HG03469 (cell line): ENCODE measurements at regions not wholly inside any gene's neighbourhood (a gene's known extent, or its start where the extent isn't known, plus 50 kb on each side); places are given as distances from the start of the nearest gene placed in this dataset.

Experiments used
- ATAC-seq: cut with Tn5 transposase; IDR thresholded peaks from one replicate; pipeline ENCODE4 v1.9.1; 2021; ENCODE audit warnings: mild to moderate bottlenecking, moderate library complexity, moderate number of reproducible peaks; ENCODE audit not compliant: unreplicated experiment

DNA sequence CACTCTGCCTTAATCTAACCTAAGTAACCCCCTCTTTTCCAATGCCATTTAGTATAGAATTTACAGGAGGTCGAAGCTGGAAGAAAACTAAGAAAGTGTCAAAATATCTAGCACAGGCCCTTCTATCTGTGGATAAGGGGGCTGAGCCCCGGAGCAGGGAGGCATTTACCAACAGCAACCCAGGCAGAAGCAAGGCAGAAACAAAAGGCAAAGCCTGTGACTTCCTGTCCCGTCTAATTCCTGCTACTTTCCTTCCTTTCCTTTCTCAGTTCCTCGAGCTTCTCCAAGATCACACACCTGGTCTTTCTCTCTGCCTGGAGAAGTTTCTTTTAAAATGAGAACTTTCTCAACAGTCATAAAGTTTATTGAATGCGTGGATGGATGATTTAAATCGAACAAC is 146.0 kb downstream of the FOXA2 start:
- no peak for ATAC-seq

DNA sequence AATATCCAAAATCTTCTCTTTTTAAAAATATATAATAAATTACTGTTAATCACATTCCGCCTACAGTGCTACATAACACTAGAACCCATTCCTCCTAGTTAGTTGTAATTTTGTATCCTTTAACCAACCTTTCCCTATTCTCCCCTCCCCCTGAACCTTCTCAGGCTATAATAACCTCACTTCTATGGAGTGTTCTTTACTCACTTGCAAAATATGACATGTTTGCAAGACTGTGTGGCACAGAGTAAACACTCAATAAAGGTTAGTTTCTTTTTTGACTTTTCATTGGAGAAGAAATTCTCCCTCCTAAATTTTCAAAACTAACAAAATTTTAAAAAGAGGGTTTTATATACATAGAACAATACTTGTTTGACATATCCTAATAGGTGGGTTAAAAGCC is 147.0 kb downstream of the FOXA2 start:
- no peak for ATAC-seq

DNA sequence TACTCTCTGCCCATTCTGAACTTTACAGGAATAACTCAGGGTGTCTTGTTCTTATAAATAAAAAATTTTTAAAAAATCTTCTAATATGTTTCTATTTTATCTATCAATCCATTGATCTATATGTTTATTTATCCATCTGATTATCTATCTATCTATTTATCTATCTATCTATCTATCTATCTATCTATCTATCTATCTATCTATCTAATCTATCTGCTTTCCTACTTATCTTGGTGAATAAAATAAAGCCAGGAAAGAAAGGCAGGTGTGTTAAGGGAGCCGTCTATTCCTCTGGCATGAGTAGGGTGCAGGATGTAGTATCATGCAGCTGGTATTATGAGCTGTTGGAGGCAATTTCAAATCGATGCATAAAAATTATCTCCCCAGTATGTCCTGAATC is 153.0 kb downstream of the FOXA2 start:
- ATAC-seq: no peak

DNA sequence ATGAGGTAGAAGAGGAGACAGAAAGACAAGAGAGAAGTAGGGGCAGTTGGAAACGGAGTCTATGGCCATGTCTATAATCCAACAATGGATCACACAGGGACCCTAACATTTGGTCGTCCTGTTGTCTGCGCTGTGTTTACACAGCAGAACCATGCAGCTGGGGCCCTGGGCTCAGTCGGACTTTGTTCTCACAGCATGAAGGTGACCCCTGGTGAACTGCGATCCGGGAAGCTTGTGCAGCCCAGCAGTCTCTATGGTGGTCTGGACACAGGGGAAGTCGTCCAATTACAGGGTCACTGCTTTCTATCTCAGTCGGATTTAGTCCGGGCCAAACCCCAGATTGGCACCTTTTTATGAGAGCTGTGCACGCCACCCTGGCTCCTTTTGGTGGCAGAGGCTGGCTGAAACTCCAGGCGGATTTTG is 153.6 kb downstream of the FOXA2 start:
- no peak for ATAC-seq

DNA sequence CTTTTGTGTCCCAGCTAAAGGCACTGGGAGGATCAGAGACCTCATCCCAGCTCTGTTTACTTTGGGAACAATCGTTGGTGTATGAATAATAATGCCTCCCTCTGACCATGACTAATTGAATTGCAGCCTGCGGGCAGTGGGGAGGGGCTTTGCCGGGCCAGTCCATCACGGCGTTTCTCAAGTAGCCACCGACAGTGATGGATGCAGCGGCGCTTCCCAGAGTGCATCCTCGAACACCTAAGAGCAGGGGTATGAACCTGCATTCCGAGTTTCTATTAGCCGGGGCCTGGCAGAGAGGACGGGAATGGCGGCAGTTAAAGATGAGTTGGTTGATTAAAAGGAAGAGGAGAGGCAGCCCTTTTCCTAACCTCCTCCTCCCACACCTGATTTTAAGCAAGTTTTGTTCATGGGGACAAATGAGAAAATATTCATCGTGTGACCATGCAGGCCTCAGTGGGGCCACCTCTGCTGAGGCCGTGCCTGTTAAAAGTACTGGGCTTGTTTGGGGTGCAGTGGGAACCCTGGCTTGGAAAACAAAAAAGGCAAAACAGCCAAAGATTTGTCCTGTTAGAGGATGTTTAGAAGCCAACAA is 154.1 kb downstream of the FOXA2 start:
- ATAC-seq: no peak

DNA sequence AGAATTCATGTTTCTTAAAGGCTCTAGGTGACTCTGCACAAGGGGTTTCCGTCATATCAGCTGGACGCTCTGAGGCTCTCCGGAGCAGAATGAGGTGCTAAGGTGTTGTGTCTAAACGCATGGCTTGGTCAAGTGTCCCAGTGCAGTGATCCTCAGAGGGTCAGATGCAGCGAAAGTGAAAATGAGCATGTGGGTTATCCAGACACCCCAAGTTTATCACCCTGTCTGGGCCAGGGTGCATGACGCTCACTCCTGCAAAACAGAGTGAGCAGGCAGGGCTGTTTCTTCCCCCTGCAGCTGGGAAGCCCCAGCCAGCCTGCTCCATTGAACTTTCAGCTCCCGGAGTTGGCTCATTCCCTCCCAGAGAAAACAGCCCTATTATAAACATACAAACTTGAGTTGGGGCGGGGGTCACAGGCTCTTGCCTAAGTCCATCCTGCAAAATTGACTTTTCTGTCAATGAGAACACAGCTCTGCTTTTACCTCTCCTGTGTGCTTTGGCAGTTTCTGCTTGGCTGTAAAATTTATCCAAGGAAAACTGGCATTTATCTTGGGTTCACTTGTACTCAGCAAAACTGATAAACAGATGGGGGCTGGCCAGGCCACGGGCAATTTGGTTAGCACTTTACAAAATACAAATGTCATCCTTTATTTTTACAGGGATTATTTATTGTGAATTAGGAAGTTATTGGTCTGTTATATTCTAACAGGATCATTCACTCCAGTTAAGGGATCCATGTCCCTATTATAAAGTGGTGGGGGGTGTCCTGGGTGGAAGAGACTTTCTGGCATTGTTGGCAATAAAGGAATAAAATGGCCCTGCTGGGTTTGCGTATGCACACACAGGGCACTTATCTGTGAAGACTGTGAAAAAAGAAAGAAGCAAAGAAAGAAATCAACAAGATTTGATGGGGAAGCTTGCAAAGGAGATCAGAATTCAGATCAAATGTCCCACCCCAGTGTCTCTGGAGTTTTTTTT is 154.9 kb downstream of the FOXA2 start:
- no peak for ATAC-seq

DNA sequence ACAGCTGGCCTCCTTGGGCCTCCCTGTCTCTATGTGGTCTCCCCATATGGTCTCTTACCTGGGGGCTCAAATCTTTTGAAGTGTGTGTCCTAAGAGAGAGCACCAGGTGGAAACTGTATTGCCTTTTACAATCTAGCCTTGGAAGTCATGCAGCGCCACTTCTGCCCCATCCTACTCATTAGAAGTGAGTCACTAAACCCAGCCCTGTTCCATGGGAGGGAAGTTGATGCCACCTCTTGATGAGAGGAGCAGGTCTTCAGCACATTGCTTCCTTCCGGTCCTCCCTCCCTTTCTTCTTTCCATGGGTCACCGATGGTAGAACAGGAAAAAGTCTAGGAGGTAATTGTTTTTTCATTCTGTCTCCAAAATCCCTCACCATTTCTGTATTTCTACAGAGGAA is 156.3 kb downstream of the FOXA2 start:
- ATAC-seq: no peak

DNA sequence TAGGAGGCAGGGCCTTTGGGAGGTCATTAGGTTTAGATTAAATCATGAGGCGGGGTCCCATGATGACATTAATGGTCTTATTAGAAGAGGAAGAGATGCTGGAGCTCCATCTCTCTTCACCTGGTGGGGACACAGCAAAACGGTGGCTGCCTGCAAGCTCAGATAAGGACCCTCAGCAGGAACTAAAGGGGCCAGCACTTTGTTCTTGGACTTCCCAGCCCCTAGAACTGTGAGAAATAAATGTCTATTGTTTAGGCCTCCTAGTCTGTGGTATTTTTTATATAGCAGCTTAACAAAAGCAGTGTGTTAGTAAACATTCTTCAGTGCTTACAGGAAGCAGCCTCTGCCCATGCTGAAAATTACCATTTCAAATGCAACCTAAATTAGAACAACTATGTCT is 157.6 kb downstream of the FOXA2 start:
- no peak for ATAC-seq

DNA sequence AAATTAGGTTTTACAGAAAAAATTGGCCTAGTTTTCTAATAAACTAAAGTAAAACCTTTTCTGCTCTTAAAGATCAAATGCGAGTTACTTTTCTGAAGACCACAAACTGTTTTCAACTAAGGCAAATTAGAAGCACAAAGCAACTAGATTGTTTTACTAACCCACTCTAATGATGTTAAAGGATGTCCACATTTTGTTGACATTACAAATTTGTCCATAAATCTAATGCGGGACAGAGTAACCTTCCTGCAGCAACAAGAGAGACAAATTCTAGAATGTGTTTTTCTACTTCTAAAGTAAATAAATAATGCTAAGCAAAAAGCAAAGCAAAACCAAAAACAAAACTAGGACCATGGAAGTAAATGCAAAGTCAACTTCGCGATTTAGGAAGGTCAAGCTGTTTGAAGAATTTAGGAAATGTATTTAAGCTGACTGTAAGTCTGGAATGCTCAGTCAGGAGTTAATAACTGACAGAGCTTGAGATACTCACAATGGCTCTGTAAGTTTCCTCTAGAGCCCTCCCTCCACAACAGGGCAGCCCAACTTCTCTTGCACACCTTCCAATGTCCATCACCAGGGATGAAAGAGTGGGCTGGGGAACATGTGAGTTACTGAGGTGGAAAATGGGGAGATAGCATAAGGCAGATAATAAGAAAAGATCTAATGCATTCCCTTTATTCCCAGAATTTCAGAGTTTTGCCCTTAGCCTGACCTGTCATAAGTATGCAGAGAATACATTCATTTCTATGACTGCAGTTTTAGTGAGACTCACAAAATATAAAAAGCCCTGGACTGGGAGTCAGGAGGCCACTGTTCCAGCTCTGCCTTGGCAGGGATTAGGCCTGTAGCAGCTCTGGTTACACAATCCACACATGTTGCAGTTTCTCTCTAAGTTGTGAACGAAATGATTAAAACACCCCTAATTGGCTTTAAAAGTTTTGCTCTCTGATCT is 158.8 kb downstream of the FOXA2 start:
- no peak for ATAC-seq

DNA sequence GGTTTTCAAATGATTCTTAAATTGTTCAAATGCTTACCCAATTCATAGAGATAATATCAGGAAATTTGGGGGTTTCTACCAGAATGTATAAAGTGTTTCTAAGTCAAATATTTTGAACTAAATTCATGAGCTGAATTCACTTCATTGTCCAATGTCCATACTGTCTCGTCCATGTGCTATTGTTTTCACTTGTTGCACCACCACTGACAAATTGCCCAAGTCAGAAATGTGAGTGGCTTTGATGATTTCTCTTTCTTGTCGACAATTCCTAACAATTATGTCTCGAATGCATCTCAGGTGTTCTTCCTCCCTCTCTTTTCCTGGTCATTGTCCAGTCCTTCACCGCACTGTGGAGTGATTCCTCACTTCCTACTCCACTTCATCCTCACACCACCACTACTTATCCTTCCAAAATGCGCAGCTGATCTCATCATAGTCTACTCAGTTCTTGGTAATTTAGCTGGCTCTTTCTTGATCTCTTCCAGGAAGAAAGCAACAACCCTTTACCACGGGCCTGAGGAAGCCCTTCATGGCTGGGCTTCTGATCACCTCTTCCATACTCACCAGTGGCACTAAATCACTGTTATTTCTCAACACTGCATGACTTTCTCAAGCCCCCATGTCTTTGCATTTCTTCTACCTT is 161.1 kb downstream of the FOXA2 start:
- no peak for ATAC-seq

DNA sequence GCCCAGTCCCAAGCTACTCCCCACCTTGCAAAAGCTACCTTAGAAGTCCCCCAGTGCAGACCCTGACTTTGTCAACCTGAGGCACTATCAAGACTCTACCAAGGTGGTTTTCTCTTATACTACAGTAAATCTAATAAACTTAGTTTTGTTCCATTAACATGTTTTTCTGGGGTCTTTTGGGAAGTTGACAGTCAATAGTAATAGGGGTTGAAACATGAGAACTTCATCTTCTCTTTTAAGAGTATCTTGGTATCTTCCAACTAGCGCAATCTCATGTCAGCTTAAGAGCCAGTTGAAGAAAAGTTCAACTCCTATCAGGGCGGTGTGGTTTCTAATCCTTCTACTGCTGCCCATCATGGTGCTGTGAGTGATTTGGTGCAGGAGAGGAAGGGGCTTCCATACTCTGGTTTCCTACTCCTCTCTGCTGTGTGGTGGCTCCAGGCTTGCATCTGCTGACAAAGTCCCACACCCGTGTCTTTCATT is 164.2 kb downstream of the FOXA2 start:
- ATAC-seq: no peak

DNA sequence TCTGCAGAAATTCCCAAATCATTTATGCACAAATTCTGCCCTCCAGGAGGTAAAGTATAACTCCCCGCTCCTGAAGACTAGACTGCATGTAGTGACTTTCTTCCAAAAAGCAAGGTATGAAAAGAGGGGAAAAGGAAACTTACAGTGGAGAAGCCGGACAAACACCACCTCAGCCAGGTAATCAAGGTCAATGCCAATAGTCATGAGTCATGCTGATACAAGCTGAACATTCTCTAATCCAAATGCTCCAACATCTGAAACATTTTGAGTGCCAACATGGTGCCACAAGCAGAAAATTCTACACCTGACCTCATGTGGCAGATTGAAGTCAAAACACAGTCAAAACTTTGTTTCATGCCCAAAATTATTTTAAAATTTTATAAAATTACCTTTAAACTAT is 165.6 kb downstream of the FOXA2 start:
- ATAC-seq: no peak

DNA sequence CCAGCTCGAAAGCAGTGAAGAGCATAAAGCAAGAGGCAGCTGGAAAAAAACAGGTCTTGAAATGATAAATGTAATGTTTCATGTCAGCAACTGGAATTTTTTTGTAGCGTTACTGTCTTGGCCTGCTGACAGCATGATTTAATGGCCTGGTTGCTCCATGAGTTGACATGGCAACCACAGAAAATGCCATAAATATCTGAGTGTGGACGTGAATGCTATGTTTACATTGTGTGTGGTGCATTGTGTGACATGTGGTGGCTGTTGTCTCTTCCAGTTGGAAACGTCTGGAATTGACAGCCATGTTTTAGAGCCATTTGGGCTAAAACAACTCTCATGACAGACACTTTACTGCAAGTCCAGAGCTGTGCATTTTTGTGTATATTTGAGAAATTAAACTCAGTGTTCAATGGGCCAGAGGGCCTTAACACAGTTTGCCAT is 170.0 kb downstream of the FOXA2 start:
- no peak for ATAC-seq

DNA sequence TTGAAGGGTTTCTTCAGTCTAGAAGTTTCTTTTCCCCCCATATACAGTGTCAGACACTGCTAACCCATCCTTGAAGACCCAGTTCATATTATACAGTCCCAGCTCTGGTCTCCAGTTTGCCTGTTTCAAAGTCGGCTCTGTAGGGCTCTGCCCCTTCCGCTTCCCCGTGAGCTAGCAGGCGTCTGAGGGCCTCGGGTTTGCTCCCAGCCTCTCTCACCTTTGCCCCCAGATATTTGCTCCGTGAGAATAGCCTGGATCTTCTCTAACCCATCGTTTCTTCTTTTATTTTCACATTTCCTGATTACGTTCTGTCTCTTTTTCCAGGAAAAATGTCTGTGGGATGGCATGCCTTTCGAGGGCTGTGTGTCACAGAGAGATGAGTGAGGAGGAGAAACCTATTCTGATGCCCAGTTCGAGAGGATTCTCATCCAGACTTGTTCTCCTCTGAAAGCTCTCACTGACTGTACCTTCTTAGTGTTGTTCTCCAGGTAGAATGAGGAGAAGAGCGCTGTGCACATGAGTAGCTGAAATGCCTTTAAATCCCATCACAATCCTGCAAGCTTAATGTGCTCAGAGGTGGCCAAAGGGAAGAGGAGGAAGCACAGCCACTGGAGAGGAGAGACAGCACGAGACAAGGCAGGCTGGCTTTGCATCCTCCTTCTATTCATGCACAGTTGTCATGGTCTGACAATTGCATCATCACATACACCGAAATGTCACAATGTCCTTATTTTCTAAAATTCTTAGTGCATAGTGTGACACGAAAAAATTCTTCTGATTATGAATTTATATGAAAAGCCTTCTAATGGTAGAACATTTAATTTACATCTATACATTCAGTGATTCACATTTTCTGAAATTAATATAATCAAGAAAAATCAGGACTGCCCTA is 171.1 kb downstream of the FOXA2 start:
- no peak for ATAC-seq

DNA sequence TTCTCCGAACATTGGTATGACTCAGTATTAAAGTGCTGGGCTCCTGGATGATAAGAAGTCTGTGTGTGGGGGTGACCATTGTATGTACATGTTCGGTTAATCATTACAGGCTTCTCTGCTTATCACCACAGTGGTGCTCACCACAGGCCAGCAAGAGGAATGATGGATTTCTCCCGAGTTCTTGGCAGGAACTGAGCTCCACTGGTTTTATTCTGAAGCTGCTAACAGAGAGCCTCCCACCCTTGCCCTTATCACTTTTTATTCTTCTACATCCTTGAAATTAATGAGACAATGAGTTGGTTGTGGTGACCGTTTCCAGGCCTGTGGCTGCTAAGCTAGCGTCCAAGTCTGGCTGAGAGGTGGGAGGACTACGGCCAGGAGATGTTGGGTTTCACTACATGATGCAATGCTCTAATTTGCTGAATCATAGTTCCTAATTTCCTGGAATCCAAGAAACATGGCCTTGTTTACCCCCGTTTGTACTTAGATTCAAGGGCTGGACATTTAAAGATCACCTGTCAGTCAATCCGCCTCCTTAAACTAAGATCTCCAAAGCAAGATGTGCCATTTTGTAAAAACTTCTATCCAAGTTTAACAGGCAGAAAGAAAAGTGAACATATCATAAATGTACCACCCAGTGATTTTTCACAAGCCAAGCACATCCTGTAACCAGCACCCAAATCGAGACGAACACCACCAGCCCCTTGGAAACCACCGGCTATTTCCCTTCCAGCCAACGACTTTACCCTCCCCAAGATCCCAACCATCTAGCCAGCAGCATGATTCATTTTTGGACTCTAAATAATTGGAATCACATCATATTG is 172.5 kb downstream of the FOXA2 start:
- ATAC-seq: no peak

DNA sequence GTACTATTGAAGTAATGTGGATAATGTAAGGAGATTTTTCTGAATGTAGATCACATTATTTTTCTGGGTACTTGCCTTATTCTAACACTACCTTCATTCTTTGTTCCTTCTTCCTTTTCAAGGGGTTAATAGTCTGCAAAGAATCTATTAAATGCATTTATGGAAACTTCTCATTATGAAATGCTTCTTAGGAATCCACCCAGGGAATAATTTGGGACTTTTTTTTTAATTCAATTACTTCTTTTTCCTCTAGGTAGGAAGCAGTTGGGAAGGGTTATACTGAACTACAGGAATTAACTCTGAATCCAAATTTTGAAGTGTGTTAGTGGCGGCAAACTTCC is 173.1 kb downstream of the FOXA2 start:
- no peak for ATAC-seq

DNA sequence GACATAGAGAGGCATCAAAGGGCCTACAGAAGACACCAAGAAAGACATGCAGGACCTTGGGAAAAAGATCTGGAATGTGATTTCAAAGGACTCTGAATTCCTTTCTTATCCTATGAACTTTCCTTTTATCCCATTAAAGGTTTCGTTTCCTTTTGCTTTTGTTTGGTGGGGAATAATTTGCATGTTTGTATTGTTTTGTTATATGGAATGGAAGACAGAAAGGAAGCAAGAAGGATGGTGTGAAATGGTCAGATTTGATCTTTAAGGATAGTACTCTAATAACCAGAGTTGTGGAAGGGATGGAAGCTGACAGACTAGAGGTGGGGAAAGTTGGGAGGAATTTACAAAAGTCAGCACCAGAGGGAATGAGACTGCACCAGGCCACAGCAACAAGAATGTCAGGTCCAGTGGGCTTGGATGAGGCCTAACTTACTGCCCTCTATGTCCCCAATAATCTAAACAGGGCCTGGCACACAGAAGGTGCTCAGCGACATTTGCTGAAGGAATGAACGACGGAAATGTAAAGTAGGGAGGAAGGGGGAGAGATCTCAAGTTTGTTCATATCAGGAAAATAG is 173.7 kb downstream of the FOXA2 start:
- ATAC-seq: no peak
